GM23338 (cell line): ENCODE measurements at regions not wholly inside any gene's neighbourhood (a gene's known extent, or its start where the extent isn't known, plus 50 kb on each side); places are given as distances from the start of the nearest gene placed in this dataset.

Experiments
- ATAC-seq: fragments of 200-7000 bp; cut with Tn5 transposase; 3 replicates; pipeline ENCODE4 v1.9.1; 2020
- DNase-seq: peaks from one replicate; pipeline ENCODE4 v3.0.0-alpha.2; 2015; ENCODE audit warnings: low spot score
- H2AFZ ChIP-seq: fragments of 200-600 bp; sonication (generic); 2 replicates; pipeline ENCODE4 v1.8.0; 2016; ENCODE audit warnings: antibody characterized with exemption, mild to moderate bottlenecking, moderate library complexity
- H3F3A ChIP-seq: fragments of 200-600 bp; sonication (generic); replicated peaks from 2 replicates; pipeline ENCODE4 v1.8.0; 2017; ENCODE audit warnings: antibody characterized with exemption, mixed run types, low read depth
- H3K27ac ChIP-seq: fragments of 200-600 bp; sonication (generic); 2 replicates; pipeline ENCODE4 v1.6.1; 2016; ENCODE audit warnings: low read depth
- H3K27me3 ChIP-seq: fragments of 200-600 bp; sonication (generic); 2 replicates; pipeline ENCODE4 v1.8.0; 2016; ENCODE audit warnings: mild to moderate bottlenecking, mixed run types, moderate library complexity; ENCODE audit not compliant: insufficient read depth
- H3K36me3 ChIP-seq: fragments of 200-600 bp; sonication (generic); 2 replicates; pipeline ENCODE4 v1.8.0; 2016; ENCODE audit warnings: mild to moderate bottlenecking; ENCODE audit not compliant: insufficient read depth
- H3K4me1 ChIP-seq: fragments of 200-600 bp; sonication (generic); 2 replicates; pipeline ENCODE4 v1.8.0; 2016; ENCODE audit warnings: mild to moderate bottlenecking, moderate library complexity; ENCODE audit not compliant: insufficient read depth
- H3K4me2 ChIP-seq: fragments of 200-600 bp; sonication (generic); 2 replicates; pipeline ENCODE4 v1.7.1; 2017; ENCODE audit warnings: mixed run types
- H3K4me3 ChIP-seq: fragments of 200-600 bp; sonication (generic); 2 replicates; pipeline ENCODE4 v1.6.1; 2016; ENCODE audit warnings: mixed run types
- H3K79me2 ChIP-seq: fragments of 200-600 bp; sonication (generic); replicated peaks from 2 replicates; pipeline ENCODE4 v1.8.0; 2017; ENCODE audit warnings: mild to moderate bottlenecking; ENCODE audit not compliant: insufficient read depth
- H3K9me2 ChIP-seq: fragments of 200-600 bp; sonication (generic); 2 replicates; pipeline ENCODE4 v1.8.0; 2017; ENCODE audit not compliant: insufficient read depth
- H4K20me1 ChIP-seq: fragments of 200-600 bp; sonication (generic); replicated peaks from 2 replicates; pipeline ENCODE4 v1.8.0; 2017; ENCODE audit warnings: mild to moderate bottlenecking; ENCODE audit not compliant: insufficient read depth
- H3K27ac Mint-ChIP-seq: 2 replicates; pipeline ENCODE4 v1.8.0; 2020; ENCODE audit warnings: inconsistent platforms, mild to moderate bottlenecking, moderate library complexity, mixed read lengths
- H3K27me3 Mint-ChIP-seq: 3 replicates; pipeline ENCODE4 v1.8.0; 2022; ENCODE audit warnings: low read depth, mild to moderate bottlenecking, moderate library complexity, mixed read lengths, inconsistent platforms; ENCODE audit not compliant: insufficient read depth, poor library complexity
- H3K36me3 Mint-ChIP-seq: 3 replicates; pipeline ENCODE4 v1.8.0; 2021; ENCODE audit warnings: low read depth, mild to moderate bottlenecking, inconsistent platforms, moderate library complexity, mixed read lengths
- H3K4me1 Mint-ChIP-seq: 3 replicates; pipeline ENCODE4 v1.8.0; 2020; ENCODE audit warnings: mild to moderate bottlenecking, inconsistent platforms, mixed read lengths
- H3K4me3 Mint-ChIP-seq: 3 replicates; pipeline ENCODE4 v1.8.0; 2021; ENCODE audit warnings: moderate library complexity, mild to moderate bottlenecking, inconsistent platforms, mixed read lengths
- H3K9me3 Mint-ChIP-seq: 3 replicates; pipeline ENCODE4 v1.8.0; 2020; ENCODE audit warnings: moderate library complexity, mild to moderate bottlenecking, inconsistent platforms, mixed read lengths
- CREB1 ChIP-seq: fragments of 250-450 bp; sonication (Bioruptor Pico); IDR thresholded peaks from 2 replicates; pipeline ENCODE4 v1.5.0; 2020; ENCODE audit warnings: low read depth, mild to moderate bottlenecking, moderate library complexity
- EZH2 ChIP-seq: fragments of 200-600 bp; sonication (generic); IDR thresholded peaks from one replicate; pipeline ENCODE4 v1.8.0; 2017; ENCODE audit warnings: antibody characterized with exemption, mild to moderate bottlenecking, low read depth; ENCODE audit not compliant: unreplicated experiment
- EZH2phosphoT487 ChIP-seq: fragments of 200-600 bp; sonication (generic); IDR thresholded peaks from one replicate; pipeline ENCODE4 v1.8.1; 2018; ENCODE audit warnings: antibody characterized with exemption; ENCODE audit not compliant: unreplicated experiment
- JUNB ChIP-seq: IDR thresholded peaks from one replicate; pipeline ENCODE4 v1.6.1; 2016; ENCODE audit warnings: antibody characterized with exemption; ENCODE audit not compliant: unreplicated experiment
- NANOG ChIP-seq: IDR thresholded peaks from 2 replicates; pipeline ENCODE4 v1.6.1; 2016; ENCODE audit warnings: antibody characterized with exemption, borderline replicate concordance
- POLR2AphosphoS5 ChIP-seq: IDR thresholded peaks from 2 replicates; pipeline ENCODE4 v1.6.1; 2016; ENCODE audit warnings: antibody characterized with exemption, low read depth
- STAT1 ChIP-seq: IDR thresholded peaks from one replicate; pipeline ENCODE4 v1.6.1; 2016; ENCODE audit warnings: antibody characterized with exemption; ENCODE audit not compliant: unreplicated experiment
- ZNF114 ChIP-seq: fragments of 250-450 bp; sonication (Bioruptor Pico); IDR thresholded peaks from 2 replicates; pipeline ENCODE4 v1.5.0; 2020; ENCODE audit warnings: mild to moderate bottlenecking, moderate library complexity
- ZNF331 ChIP-seq: fragments of 250-450 bp; sonication (Bioruptor Pico); IDR thresholded peaks from 2 replicates; pipeline ENCODE4 v1.5.0; 2020; ENCODE audit warnings: low read depth, mild to moderate bottlenecking, moderate library complexity
- TF ChIP-seq, protein P1 (sequence below): IDR thresholded peaks from 2 replicates; pipeline ENCODE4 v1.6.1; 2016; ENCODE audit warnings: antibody characterized with exemption
- TF ChIP-seq, protein P2 (sequence below): IDR thresholded peaks from one replicate; pipeline ENCODE4 v1.6.1; 2018; ENCODE audit warnings: antibody characterized with exemption; ENCODE audit not compliant: unreplicated experiment
- TF ChIP-seq, protein P3 (sequence below): fragments of 250-450 bp; sonication (Bioruptor Pico); IDR thresholded peaks from 2 replicates; pipeline ENCODE4 v1.5.0; 2020; ENCODE audit warnings: mild to moderate bottlenecking, moderate library complexity
- TF ChIP-seq, protein P4 (sequence below), 2 experiments: fragments of 200-600 bp in 1 of 2; sonication (generic) in 1 of 2; conservative IDR thresholded peaks; 2 replicates each; pipeline versions ENCODE4 v1.5.1 to v1.6.1; 2016 to 2017; ENCODE audit warnings: antibody characterized with exemption in 2 of 2, low read depth in 2 of 2, mild to moderate bottlenecking in 2 of 2, moderate library complexity in 1 of 2

DNA sequence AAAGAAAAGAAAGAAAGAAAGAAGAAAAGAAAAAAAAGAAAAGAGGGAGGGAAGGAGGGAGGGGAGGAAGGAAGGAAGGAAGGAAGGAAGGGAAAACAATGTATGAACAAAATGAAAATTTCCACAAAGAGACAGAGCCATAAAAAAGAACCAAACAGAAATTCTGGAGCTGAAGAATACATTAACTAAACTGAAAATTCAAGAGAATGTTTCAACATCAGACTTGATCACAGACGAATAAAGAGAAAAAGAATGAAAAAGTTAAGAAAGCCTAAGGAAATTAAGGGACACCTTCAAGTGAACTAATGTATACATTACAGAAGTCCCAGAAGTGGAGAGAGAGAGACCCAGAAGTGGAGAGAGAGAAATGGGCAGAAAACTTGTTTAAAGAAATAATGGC lies 60.9 kb upstream of the RAB6C start:
- no peak overlapping the region for H2AFZ ChIP-seq
- H3K27ac ChIP-seq = no peak overlapping the region
- TF ChIP-seq STAT1 (no peak), NANOG (no peak), ZNF331 (no peak), CREB1 (CRISPR knock-in tag) (no peak), ZNF114 (CRISPR knock-in tag) (no peak), POLR2AphosphoS5 (no peak), JUNB (no peak), EZH2phosphoT487 (no peak), EZH2 (no peak)
- TF ChIP-seq, protein P1, sequence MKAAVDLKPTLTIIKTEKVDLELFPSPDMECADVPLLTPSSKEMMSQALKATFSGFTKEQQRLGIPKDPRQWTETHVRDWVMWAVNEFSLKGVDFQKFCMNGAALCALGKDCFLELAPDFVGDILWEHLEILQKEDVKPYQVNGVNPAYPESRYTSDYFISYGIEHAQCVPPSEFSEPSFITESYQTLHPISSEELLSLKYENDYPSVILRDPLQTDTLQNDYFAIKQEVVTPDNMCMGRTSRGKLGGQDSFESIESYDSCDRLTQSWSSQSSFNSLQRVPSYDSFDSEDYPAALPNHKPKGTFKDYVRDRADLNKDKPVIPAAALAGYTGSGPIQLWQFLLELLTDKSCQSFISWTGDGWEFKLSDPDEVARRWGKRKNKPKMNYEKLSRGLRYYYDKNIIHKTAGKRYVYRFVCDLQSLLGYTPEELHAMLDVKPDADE = no peak
- TF ChIP-seq, protein P2, sequence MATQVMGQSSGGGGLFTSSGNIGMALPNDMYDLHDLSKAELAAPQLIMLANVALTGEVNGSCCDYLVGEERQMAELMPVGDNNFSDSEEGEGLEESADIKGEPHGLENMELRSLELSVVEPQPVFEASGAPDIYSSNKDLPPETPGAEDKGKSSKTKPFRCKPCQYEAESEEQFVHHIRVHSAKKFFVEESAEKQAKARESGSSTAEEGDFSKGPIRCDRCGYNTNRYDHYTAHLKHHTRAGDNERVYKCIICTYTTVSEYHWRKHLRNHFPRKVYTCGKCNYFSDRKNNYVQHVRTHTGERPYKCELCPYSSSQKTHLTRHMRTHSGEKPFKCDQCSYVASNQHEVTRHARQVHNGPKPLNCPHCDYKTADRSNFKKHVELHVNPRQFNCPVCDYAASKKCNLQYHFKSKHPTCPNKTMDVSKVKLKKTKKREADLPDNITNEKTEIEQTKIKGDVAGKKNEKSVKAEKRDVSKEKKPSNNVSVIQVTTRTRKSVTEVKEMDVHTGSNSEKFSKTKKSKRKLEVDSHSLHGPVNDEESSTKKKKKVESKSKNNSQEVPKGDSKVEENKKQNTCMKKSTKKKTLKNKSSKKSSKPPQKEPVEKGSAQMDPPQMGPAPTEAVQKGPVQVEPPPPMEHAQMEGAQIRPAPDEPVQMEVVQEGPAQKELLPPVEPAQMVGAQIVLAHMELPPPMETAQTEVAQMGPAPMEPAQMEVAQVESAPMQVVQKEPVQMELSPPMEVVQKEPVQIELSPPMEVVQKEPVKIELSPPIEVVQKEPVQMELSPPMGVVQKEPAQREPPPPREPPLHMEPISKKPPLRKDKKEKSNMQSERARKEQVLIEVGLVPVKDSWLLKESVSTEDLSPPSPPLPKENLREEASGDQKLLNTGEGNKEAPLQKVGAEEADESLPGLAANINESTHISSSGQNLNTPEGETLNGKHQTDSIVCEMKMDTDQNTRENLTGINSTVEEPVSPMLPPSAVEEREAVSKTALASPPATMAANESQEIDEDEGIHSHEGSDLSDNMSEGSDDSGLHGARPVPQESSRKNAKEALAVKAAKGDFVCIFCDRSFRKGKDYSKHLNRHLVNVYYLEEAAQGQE = no peak
- TF ChIP-seq, protein P3, sequence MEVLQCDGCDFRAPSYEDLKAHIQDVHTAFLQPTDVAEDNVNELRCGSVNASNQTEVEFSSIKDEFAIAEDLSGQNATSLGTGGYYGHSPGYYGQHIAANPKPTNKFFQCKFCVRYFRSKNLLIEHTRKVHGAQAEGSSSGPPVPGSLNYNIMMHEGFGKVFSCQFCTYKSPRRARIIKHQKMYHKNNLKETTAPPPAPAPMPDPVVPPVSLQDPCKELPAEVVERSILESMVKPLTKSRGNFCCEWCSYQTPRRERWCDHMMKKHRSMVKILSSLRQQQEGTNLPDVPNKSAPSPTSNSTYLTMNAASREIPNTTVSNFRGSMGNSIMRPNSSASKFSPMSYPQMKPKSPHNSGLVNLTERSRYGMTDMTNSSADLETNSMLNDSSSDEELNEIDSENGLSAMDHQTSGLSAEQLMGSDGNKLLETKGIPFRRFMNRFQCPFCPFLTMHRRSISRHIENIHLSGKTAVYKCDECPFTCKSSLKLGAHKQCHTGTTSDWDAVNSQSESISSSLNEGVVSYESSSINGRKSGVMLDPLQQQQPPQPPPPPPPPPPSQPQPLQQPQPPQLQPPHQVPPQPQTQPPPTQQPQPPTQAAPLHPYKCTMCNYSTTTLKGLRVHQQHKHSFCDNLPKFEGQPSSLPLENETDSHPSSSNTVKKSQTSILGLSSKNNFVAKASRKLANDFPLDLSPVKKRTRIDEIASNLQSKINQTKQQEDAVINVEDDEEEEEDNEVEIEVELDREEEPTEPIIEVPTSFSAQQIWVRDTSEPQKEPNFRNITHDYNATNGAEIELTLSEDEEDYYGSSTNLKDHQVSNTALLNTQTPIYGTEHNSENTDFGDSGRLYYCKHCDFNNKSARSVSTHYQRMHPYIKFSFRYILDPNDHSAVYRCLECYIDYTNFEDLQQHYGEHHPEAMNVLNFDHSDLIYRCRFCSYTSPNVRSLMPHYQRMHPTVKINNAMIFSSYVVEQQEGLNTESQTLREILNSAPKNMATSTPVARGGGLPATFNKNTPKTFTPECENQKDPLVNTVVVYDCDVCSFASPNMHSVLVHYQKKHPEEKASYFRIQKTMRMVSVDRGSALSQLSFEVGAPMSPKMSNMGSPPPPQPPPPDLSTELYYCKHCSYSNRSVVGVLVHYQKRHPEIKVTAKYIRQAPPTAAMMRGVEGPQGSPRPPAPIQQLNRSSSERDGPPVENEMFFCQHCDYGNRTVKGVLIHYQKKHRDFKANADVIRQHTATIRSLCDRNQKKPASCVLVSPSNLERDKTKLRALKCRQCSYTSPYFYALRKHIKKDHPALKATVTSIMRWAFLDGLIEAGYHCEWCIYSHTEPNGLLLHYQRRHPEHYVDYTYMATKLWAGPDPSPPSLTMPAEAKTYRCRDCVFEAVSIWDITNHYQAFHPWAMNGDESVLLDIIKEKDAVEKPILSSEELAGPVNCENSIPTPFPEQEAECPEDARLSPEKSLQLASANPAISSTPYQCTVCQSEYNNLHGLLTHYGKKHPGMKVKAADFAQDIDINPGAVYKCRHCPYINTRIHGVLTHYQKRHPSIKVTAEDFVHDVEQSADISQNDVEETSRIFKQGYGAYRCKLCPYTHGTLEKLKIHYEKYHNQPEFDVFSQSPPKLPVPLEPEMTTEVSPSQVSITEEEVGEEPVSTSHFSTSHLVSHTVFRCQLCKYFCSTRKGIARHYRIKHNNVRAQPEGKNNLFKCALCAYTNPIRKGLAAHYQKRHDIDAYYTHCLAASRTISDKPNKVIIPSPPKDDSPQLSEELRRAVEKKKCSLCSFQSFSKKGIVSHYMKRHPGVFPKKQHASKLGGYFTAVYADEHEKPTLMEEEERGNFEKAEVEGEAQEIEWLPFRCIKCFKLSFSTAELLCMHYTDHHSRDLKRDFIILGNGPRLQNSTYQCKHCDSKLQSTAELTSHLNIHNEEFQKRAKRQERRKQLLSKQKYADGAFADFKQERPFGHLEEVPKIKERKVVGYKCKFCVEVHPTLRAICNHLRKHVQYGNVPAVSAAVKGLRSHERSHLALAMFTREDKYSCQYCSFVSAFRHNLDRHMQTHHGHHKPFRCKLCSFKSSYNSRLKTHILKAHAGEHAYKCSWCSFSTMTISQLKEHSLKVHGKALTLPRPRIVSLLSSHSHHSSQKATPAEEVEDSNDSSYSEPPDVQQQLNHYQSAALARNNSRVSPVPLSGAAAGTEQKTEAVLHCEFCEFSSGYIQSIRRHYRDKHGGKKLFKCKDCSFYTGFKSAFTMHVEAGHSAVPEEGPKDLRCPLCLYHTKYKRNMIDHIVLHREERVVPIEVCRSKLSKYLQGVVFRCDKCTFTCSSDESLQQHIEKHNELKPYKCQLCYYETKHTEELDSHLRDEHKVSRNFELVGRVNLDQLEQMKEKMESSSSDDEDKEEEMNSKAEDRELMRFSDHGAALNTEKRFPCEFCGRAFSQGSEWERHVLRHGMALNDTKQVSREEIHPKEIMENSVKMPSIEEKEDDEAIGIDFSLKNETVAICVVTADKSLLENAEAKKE = no peak
- TF ChIP-seq, protein P4, sequence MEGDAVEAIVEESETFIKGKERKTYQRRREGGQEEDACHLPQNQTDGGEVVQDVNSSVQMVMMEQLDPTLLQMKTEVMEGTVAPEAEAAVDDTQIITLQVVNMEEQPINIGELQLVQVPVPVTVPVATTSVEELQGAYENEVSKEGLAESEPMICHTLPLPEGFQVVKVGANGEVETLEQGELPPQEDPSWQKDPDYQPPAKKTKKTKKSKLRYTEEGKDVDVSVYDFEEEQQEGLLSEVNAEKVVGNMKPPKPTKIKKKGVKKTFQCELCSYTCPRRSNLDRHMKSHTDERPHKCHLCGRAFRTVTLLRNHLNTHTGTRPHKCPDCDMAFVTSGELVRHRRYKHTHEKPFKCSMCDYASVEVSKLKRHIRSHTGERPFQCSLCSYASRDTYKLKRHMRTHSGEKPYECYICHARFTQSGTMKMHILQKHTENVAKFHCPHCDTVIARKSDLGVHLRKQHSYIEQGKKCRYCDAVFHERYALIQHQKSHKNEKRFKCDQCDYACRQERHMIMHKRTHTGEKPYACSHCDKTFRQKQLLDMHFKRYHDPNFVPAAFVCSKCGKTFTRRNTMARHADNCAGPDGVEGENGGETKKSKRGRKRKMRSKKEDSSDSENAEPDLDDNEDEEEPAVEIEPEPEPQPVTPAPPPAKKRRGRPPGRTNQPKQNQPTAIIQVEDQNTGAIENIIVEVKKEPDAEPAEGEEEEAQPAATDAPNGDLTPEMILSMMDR (conservative IDR thresholded peaks at IDR 0.05; ENCODE audit: low read depth in 2 of 2) = no peak
- H3K4me3 ChIP-seq = no peak overlapping the region
- peaks cover 23% of the 10 kb centered on the region for H3K9me3 Mint-ChIP-seq
- no peak for ATAC-seq
- H3K36me3 ChIP-seq = no peaks in the 10 kb centered on the region
- DNase-seq = no peak
- 0 out of 2 replicates have a peak, but pooled peaks cover 7% of the 10 kb centered on the region for H3K27me3 ChIP-seq
- no peaks in the 10 kb centered on the region for H4K20me1 ChIP-seq
- H3F3A ChIP-seq = no peaks in the 10 kb centered on the region
- H3K36me3 Mint-ChIP-seq = peaks cover 3% of the 10 kb centered on the region; the same call in 2 of the 3 replicates
- H3K79me2 ChIP-seq = no peaks in the 10 kb centered on the region
- H3K4me1 Mint-ChIP-seq = peaks cover under 1% of the 10 kb centered on the region; the same call in 2 of the 3 replicates
- H3K9me2 ChIP-seq = peaks cover 7% of the 10 kb centered on the region; the same call in 1 of the 2 replicates
- peaks cover 9% of the 10 kb centered on the region for H3K27me3 Mint-ChIP-seq
- H3K27ac Mint-ChIP-seq = no peak overlapping the region
- H3K4me3 Mint-ChIP-seq = no peak overlapping the region
- H3K4me2 ChIP-seq = no peak overlapping the region
- no peaks in the 10 kb centered on the region for H3K4me1 ChIP-seq
